ENCODE measurements at regions not wholly inside any gene's neighbourhood (a gene's known extent, or its start where the extent isn't known, plus 50 kb on each side); places are given as distances from the start of the nearest gene placed in this dataset.

- no peak for DNase-seq
- no peaks in the 10 kb centered on the region for H3K4me1 ChIP-seq
- H3K4me3 ChIP-seq, result no peak overlapping the region
- TF ChIP-seq, protein P1, sequence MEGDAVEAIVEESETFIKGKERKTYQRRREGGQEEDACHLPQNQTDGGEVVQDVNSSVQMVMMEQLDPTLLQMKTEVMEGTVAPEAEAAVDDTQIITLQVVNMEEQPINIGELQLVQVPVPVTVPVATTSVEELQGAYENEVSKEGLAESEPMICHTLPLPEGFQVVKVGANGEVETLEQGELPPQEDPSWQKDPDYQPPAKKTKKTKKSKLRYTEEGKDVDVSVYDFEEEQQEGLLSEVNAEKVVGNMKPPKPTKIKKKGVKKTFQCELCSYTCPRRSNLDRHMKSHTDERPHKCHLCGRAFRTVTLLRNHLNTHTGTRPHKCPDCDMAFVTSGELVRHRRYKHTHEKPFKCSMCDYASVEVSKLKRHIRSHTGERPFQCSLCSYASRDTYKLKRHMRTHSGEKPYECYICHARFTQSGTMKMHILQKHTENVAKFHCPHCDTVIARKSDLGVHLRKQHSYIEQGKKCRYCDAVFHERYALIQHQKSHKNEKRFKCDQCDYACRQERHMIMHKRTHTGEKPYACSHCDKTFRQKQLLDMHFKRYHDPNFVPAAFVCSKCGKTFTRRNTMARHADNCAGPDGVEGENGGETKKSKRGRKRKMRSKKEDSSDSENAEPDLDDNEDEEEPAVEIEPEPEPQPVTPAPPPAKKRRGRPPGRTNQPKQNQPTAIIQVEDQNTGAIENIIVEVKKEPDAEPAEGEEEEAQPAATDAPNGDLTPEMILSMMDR (IDR thresholded peaks at IDR 0.05; ENCODE audit: borderline replicate concordance), result no peak
- H3K9me3 ChIP-seq (replicated peaks), result no peaks in the 10 kb centered on the region
- no peaks in the 10 kb centered on the region for H3K36me3 ChIP-seq
- peaks cover 91% of the 10 kb centered on the region for H3K27me3 ChIP-seq (ENCODE audit: low read depth)
- no peak overlapping the region for H3K27ac ChIP-seq (replicated peaks)
- intact Hi-C loops (cut with micrococcal nuclease), result no loop called here
Measured at GRCh38 chr5:73369278-73369677, 79.3 kb downstream of the FOXD1 start.

DNA sequence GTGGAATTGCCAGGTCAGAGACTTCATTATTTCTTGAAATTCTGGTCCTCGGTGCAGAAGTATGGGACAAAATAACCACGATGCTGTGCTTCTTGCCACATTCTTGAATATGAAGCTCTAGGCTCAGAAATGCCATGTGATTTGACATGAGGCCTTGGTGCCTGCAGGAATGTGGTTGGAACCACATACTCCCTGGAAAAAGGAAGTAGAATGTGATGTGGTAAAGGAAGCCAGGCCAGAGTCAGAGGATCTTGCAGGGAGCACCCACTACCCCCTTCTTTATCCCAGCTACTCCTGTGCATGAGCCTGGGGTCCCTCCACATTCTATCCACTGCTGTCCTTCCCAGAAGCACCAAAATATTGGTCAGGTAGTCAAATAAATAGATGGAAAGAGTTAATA, 80.9 kb downstream of the FOXD1 start:
- intact Hi-C loops (cut with micrococcal nuclease), result no loop called here
- TF ChIP-seq, protein P1 (IDR thresholded peaks at IDR 0.05; ENCODE audit: borderline replicate concordance), result no peak
- H3K4me3 ChIP-seq, result no peak overlapping the region
- peaks cover 83% of the 10 kb centered on the region for H3K27me3 ChIP-seq (ENCODE audit: low read depth)
- H3K4me1 ChIP-seq, result no peaks in the 10 kb centered on the region
- DNase-seq, result no peak
- no peaks in the 10 kb centered on the region for H3K36me3 ChIP-seq
- no peak overlapping the region for H3K27ac ChIP-seq (replicated peaks)
- H3K9me3 ChIP-seq (replicated peaks), result no peaks in the 10 kb centered on the region

DNA sequence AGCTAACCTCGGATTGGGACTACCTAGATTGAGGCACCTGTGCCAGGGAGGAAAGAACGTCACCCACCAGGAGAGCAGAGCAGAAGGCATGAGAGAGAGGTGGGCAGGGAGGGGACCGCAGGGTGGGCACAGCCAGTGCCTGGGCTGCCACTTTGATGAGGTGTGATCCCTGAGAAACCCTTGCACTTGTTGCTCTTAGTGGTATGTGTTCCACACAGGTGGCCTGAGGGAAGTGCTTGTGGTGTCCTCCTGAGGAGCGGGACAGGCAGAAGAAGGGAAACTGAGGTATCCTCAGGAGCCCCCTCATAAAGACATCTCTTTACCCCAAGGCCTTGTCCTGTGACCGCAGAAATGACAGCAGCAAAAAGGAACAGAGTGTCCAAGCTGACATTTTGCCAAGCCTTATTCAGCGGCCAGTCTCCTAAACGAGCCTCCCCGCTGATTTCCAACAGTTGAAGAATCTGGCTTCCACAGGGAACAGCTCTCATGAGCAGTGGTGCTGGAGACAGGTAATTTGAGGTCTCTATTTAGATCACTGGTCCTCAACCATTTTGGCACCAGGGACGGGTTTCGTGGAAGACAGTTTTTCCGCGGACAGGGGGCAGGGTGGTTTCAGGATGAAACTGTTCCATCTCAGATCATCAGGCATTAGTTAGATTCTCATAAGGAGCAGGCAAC, 82.4 kb downstream of the FOXD1 start:
- TF ChIP-seq, protein P1 (IDR thresholded peaks at IDR 0.05; ENCODE audit: borderline replicate concordance), result no peak
- no peak overlapping the region for H3K27ac ChIP-seq (replicated peaks)
- no peaks in the 10 kb centered on the region for H3K36me3 ChIP-seq
- no peak overlapping the region for H3K4me3 ChIP-seq
- H3K4me1 ChIP-seq, result no peaks in the 10 kb centered on the region
- DNase-seq, result no peak
- peaks cover 83% of the 10 kb centered on the region for H3K27me3 ChIP-seq (ENCODE audit: low read depth)
- H3K9me3 ChIP-seq (replicated peaks), result no peaks in the 10 kb centered on the region
- intact Hi-C loops (cut with micrococcal nuclease), result no loop called here

- intact Hi-C loops (cut with micrococcal nuclease), result no loop called here
- no peaks in the 10 kb centered on the region for H3K9me3 ChIP-seq (replicated peaks)
- H3K27me3 ChIP-seq (ENCODE audit: low read depth), result peaks cover 82% of the 10 kb centered on the region
- DNase-seq, result no peak
- H3K4me1 ChIP-seq, result no peaks in the 10 kb centered on the region
- H3K36me3 ChIP-seq, result no peaks in the 10 kb centered on the region
- TF ChIP-seq, protein P1 (IDR thresholded peaks at IDR 0.05; ENCODE audit: borderline replicate concordance), result no peak
- H3K4me3 ChIP-seq, result no peak overlapping the region
- H3K27ac ChIP-seq (replicated peaks), result no peak overlapping the region
Measured at GRCh38 chr5:73365301-73365853, 83.2 kb downstream of the FOXD1 start.

DNA sequence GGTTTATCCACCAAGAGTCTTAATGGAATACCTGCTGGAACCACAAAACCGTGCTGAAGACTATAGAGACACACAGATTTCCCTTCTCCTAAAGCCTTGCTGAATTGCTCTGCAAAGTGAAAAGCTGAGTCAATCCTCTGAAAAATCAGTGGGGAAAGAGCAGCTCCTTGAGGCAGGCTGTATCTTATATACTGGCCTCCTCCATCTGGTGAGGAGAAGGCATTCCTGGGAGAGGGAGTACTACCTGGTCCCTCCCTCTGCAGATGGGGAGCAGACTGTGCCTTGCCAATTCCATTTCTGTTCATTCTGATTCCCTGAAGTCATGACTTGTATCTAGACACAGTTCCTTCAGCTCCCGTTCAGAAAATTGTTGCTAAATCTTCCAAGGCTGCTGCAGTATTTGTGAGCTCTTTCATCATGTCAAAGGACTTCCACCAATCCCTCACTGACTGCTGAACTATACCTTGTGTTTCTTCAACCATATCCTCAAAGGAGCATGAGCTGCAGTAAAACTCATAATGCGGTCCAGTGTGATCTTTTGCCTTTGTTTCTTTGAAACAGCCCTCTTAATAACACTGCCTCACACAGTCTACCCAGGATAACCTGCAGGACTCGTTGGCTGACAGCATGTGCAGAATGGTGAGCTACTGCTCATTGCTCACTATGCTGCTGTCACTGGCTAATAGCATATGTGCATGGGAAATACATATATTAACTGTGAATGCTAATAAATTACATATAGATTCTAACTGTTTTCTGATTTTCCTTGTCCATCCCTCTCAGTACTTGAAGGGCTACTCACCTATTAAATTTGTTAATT, 84.5 kb downstream of the FOXD1 start:
- TF ChIP-seq, protein P1 (IDR thresholded peaks at IDR 0.05; ENCODE audit: borderline replicate concordance), result no peak
- Histone ChIP-seq H3K27ac (replicated peaks) (no peak overlapping the region), H3K4me1 (no peaks in the 10 kb centered on the region), H3K9me3 (replicated peaks) (no peaks in the 10 kb centered on the region), H3K27me3 (ENCODE audit: low read depth) (peaks cover 80% of the 10 kb centered on the region), H3K4me3 (no peak overlapping the region), H3K36me3 (no peaks in the 10 kb centered on the region)
- intact Hi-C loops (cut with micrococcal nuclease), result no loop called here
- no peak for DNase-seq
